Activated CD8-positive, alpha-beta memory T cell treated with anti-CD3 and anti-CD28 coated beads for 4 hours (primary cell): ENCODE measurements at regions not wholly inside any gene's neighbourhood (a gene's known extent, or its start where the extent isn't known, plus 50 kb on each side); places are given as distances from the start of the nearest gene placed in this dataset.
"Not testable (repeated sequence)": the region's sequence is repeated elsewhere in the genome, so short reads cannot be mapped to it uniquely, and the experiment has no call there.

Experiments used
- DNase-seq, 2 donors: peaks; one replicate each; pipeline ENCODE4 v3.0.0-alpha.2; 2020; ENCODE audit warnings: low read depth in 2 of 2

- no peak for DNase-seq
Observed at GRCh38 chr22:49415151-49415951, 412.3 kb downstream of the BRD1 start.

GRCh38 chr22:49413551-49413950 is 414.1 kb downstream of the BRD1 start:
- DNase-seq: no peak

- DNase-seq: no peak
Observed at GRCh38 chr22:49413146-49413545, 414.5 kb downstream of the BRD1 start.

- DNase-seq: no peak
Observed at GRCh38 chr22:49412236-49412635, 415.4 kb downstream of the BRD1 start.

- no peak for DNase-seq
Observed at GRCh38 chr22:49411236-49411635, 416.4 kb downstream of the BRD1 start.

GRCh38 chr22:49408102-49408836 is 419.4 kb downstream of the BRD1 start:
- no peak for DNase-seq

- DNase-seq: no peak
Observed at GRCh38 chr22:49406879-49407587, 420.6 kb downstream of the BRD1 start.

- DNase-seq: no peak
Observed at GRCh38 chr22:49406047-49406650, 421.5 kb downstream of the BRD1 start.

- no peak for DNase-seq
Observed at GRCh38 chr22:49405590-49405989, 422.1 kb downstream of the BRD1 start.

- DNase-seq: no peak
Observed at GRCh38 chr22:49404576-49405241, 423.0 kb downstream of the BRD1 start.

GRCh38 chr22:49404020-49404419 is 423.7 kb downstream of the BRD1 start:
- DNase-seq: no peak

- no peak for DNase-seq
Observed at GRCh38 chr22:49403102-49403501, 424.6 kb downstream of the BRD1 start.

GRCh38 chr22:49402169-49402568 is 425.5 kb downstream of the BRD1 start:
- no peak for DNase-seq

- no peak for DNase-seq
Observed at GRCh38 chr22:49400941-49401598, 426.6 kb downstream of the BRD1 start.

GRCh38 chr22:49400136-49400940 is 427.3 kb downstream of the BRD1 start:
- no peak for DNase-seq

- DNase-seq: no peak
Observed at GRCh38 chr22:49398646-49399045, 429.0 kb downstream of the BRD1 start.

GRCh38 chr22:49398115-49398514 is 429.6 kb downstream of the BRD1 start:
- no peak for DNase-seq

GRCh38 chr22:49396817-49397216 is 430.9 kb downstream of the BRD1 start:
- no peak for DNase-seq

- no peak for DNase-seq
Observed at GRCh38 chr22:49395617-49396016, 432.1 kb downstream of the BRD1 start.

- not testable (repeated sequence) for DNase-seq
Observed at GRCh38 chr22:49395062-49395461, 432.6 kb downstream of the BRD1 start.
